Activated CD8-positive, alpha-beta memory T cell treated with anti-CD3 and anti-CD28 coated beads, Interleukin-2, amount 10 ng/mL, durations not matched to agents 7 days and 5 days (primary cell): ENCODE measurements at regions not wholly inside any gene's neighbourhood (a gene's known extent, or its start where the extent isn't known, plus 50 kb on each side); places are given as distances from the start of the nearest gene placed in this dataset.

Experiments used
- ATAC-seq: fragments of 150-1000 bp; cut with Tn5 transposase; one replicate; pipeline ENCODE4 v1.10.0; 2021; ENCODE audit warnings: moderate library complexity
- CTCF ChIA-PET: fragments of 350-600 bp; sonication (Branson Sonifier 250); formaldehyde crosslinking; loops from one replicate; lab custom pipeline; 2021; ENCODE audit warnings: antibody characterized with exemption; lab: Charles Lee
- DNase-seq: peaks from one replicate; pipeline ENCODE4 v3.0.0-alpha.2; 2020
- H3K27ac Mint-ChIP-seq: one replicate; pipeline ENCODE4 v1.8.0; 2021; ENCODE audit warnings: mild to moderate bottlenecking, mixed read lengths
- H3K27me3 Mint-ChIP-seq: one replicate; pipeline ENCODE4 v1.8.0; 2021; ENCODE audit warnings: mixed read lengths
- H3K36me3 Mint-ChIP-seq: one replicate; pipeline ENCODE4 v1.8.0; 2021; ENCODE audit warnings: mild to moderate bottlenecking, mixed read lengths
- H3K4me1 Mint-ChIP-seq: one replicate; pipeline ENCODE4 v1.8.0; 2021; ENCODE audit warnings: mixed read lengths
- H3K4me3 Mint-ChIP-seq: one replicate; pipeline ENCODE4 v1.8.0; 2021; ENCODE audit warnings: mild to moderate bottlenecking, moderate library complexity, mixed read lengths
- H3K9me3 Mint-ChIP-seq: one replicate; pipeline ENCODE4 v1.8.0; 2022; ENCODE audit warnings: low read depth, mixed read lengths

DNA sequence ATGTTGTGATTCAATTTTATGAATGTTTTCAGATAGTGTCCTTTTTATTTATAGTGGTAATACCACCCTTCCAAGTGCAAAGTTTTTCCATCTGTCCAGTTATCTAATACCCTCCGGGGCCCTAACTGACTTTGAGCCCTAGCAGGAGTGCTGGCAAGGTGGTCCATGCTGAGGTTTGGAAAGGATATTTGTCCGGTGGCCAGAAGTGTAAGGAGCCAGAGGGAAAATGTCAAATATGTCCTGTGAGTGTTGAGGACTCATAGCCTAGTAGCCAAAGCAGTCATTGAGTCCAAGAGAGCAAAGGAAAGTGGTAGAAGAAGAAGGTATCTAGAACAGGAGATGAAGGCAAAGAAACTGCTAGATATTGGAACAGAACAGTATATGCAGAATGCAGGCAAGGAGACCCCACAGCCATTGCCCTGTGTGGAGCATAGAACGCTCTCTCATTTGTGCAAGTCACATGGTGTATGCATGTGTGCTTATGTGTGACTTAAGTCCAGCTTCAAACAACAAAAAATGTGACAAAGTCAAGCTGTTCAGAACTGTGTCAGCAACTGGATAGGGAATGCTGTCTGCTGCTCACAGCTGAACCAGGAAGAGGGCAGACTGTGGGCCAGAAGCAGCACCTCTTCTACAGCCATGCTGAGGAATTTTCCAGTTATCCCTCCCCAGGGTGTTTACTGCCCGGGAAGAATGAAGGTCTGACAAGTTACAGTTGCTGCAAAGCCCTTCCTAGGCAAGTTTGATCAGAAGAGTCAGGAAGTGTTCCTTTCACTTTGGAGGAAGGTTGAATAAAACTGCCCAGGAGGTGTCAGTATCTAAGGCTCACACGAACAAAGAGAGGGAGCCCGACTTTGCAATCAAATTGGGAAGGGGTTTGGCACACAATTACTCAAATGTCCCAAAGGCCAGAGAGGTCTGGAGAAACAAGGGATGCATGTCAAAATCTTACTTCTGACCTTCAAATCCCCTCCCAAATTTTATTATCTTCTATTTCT, 463.3 kb upstream of the DMAC1 start:
- Mint-ChIP-seq H3K36me3 (no peaks in the 10 kb centered on the region), H3K27ac (no peak overlapping the region), H3K4me3 (no peak overlapping the region), H3K4me1 (no peaks in the 10 kb centered on the region), H3K9me3 (no peaks in the 10 kb centered on the region), H3K27me3 (no peaks in the 10 kb centered on the region)
- CTCF ChIA-PET: no interaction called here
- ATAC-seq (no peak), DNase-seq (no peak)

DNA sequence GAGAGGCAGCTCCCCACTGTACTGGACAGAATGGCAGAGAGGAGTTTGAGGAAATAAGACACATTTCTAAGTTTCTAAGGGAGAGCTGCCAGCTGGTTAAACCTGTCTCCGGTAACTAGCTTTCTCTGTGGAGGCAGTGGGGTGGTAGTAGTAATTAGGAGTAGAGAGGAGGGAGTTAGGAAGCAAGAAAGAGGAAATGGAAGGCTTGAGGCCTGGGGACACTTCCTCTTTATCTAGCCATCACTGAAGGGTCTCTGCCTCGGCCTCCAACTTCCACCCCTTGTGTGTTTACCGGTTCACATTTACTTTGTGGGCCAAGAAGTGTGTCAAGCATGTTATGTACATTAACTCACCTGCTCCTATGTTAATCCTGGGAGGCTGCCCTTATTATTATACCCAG, 462.2 kb upstream of the DMAC1 start:
- no peaks in the 10 kb centered on the region for H3K36me3 Mint-ChIP-seq
- DNase-seq: no peak
- H3K27me3 Mint-ChIP-seq: no peaks in the 10 kb centered on the region
- H3K4me3 Mint-ChIP-seq: no peak overlapping the region
- H3K4me1 Mint-ChIP-seq: no peaks in the 10 kb centered on the region
- CTCF ChIA-PET: no interaction called here
- H3K9me3 Mint-ChIP-seq: no peaks in the 10 kb centered on the region
- no peak for ATAC-seq
- H3K27ac Mint-ChIP-seq: no peak overlapping the region

DNA sequence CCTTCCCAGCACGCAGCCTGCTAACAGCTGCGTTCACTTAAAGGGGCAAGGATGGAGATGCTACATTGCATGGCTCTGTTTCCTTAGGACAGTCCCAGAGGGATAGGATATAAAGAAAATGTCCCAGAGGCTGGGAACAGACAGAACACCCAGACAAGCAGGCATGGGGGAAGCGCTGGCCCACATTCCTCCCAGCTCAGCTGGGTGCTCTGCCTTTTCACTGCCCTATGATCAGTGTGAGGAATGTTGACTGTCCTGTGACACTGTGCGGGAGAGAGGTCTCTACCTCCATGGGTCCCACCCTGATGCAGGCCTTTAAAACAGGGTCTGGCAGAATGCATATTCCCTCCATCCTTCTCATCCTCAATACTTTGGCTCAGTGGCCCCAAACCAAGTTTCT, 459.4 kb upstream of the DMAC1 start:
- H3K9me3 Mint-ChIP-seq: no peaks in the 10 kb centered on the region
- H3K27ac Mint-ChIP-seq: no peak overlapping the region
- no peak overlapping the region for H3K4me3 Mint-ChIP-seq
- DNase-seq (no peak), ATAC-seq (no peak)
- CTCF ChIA-PET: no interaction called here
- H3K27me3 Mint-ChIP-seq: no peaks in the 10 kb centered on the region
- no peaks in the 10 kb centered on the region for H3K36me3 Mint-ChIP-seq
- H3K4me1 Mint-ChIP-seq: no peaks in the 10 kb centered on the region

DNA sequence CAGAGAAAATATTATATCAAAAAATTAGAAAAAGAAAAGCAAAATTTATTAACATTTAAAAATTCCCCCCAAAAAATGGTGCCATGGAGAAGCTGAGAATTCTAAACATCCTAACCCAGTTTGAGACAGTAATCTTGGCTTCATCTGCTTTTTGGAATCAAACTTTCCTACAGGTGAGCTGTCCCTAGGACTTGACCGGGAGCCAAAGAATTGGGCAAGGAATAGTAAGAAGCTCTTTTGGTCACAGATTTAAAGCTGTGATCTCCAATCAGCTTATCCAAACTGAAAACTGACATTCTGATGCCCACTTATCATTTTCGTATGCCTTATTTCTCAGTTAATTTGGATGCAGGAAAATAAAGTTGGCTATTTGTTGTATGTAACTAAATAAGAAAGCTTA, 457.3 kb upstream of the DMAC1 start:
- Mint-ChIP-seq H3K4me3 (no peak overlapping the region), H3K9me3 (no peaks in the 10 kb centered on the region), H3K27ac (no peak overlapping the region), H3K4me1 (no peaks in the 10 kb centered on the region), H3K27me3 (no peaks in the 10 kb centered on the region), H3K36me3 (no peaks in the 10 kb centered on the region)
- ATAC-seq: no peak
- CTCF ChIA-PET: no interaction called here
- DNase-seq: no peak

DNA sequence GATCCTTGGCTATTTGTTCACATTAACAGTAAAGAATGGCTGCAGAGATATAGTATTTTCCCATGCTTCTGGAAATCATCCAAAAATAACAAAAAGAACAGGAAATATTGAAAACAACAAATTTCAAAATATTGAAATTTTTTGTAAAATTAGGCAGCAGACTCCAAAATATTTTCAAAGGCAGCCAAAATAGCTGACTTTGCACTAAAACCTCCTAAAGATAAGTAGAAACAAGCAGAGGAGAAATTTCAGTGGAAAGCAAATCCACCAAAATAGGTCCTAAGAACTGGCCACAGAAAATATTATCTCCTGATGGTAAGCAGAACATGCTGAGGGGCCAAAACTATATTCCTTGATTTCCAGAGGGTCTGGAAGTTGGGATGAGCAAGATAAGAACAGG, 456.3 kb upstream of the DMAC1 start:
- ATAC-seq (no peak), DNase-seq (no peak)
- Mint-ChIP-seq H3K27ac (no peak overlapping the region), H3K27me3 (no peaks in the 10 kb centered on the region), H3K4me3 (no peak overlapping the region), H3K4me1 (no peaks in the 10 kb centered on the region), H3K9me3 (no peaks in the 10 kb centered on the region), H3K36me3 (no peaks in the 10 kb centered on the region)
- CTCF ChIA-PET: no interaction called here

DNA sequence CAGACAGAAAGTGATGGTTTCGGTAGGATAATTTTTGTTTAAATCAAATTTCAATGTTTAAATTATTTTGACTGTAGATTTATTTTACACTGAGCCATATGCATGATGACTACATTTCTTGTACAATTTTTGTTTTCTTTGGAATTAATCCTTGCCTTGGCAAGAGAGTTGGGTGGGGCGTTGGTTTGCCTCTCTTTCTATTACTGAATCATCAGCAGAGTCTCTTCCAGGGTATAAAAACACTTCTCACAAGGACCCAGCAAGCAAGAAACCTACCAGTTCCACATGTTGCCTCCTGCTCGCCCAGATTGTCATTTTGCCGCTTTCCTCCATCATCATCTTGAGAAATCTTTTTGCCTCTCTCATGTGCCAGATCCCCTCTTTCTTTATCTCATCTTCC, 455.0 kb upstream of the DMAC1 start:
- CTCF ChIA-PET: no interaction called here
- DNase-seq (no peak), ATAC-seq (no peak)
- H3K27ac Mint-ChIP-seq: no peak overlapping the region
- H3K27me3 Mint-ChIP-seq: no peaks in the 10 kb centered on the region
- no peaks in the 10 kb centered on the region for H3K9me3 Mint-ChIP-seq
- no peaks in the 10 kb centered on the region for H3K36me3 Mint-ChIP-seq
- no peak overlapping the region for H3K4me3 Mint-ChIP-seq
- H3K4me1 Mint-ChIP-seq: no peaks in the 10 kb centered on the region

DNA sequence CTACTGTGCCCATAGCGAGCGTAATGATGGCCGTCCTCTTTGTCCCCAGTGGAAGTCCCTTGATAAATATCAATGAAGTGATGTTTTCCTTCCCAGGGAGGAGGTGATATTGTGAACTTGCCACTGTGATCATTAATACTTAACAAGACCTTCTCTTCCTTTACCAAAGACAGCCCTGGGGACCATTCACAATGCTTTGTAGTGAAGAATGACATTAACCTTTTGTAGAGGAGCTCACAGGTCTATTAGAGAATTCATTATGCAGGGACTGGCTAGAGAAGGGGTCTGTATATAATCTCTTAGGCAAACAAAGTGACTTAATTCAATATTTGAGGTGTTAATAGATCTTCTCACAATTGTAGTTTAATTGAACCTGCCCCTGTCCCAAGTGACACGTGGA, 452.9 kb upstream of the DMAC1 start:
- Mint-ChIP-seq H3K4me3 (no peak overlapping the region), H3K27me3 (no peaks in the 10 kb centered on the region), H3K27ac (no peak overlapping the region), H3K4me1 (no peaks in the 10 kb centered on the region), H3K36me3 (no peaks in the 10 kb centered on the region), H3K9me3 (no peaks in the 10 kb centered on the region)
- no peak for DNase-seq
- no peak for ATAC-seq
- CTCF ChIA-PET: no interaction called here

DNA sequence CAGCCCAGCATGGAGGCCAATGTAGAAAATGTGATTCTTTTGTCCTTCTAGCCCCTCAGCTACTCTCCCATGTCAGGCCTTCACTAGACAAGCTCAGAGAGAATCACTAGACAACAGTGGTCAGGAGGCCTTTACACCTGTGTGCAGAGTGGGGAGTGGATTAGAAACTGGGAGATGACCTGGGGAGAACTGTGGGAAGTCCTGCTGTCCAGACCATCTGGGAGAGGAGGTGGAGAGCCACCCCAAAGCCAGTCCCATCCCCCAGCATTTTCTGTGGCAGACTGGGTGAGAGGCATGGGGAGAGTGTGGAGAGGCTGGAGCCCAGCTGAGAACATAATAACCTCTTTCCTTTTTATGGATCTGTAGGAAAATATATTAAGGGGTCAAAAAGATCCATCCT, 452.0 kb upstream of the DMAC1 start:
- no peak overlapping the region for H3K4me3 Mint-ChIP-seq
- no peaks in the 10 kb centered on the region for H3K36me3 Mint-ChIP-seq
- DNase-seq (no peak), ATAC-seq (no peak)
- H3K9me3 Mint-ChIP-seq: no peaks in the 10 kb centered on the region
- CTCF ChIA-PET: no interaction called here
- H3K27ac Mint-ChIP-seq: no peak overlapping the region
- no peaks in the 10 kb centered on the region for H3K4me1 Mint-ChIP-seq
- H3K27me3 Mint-ChIP-seq: no peaks in the 10 kb centered on the region

DNA sequence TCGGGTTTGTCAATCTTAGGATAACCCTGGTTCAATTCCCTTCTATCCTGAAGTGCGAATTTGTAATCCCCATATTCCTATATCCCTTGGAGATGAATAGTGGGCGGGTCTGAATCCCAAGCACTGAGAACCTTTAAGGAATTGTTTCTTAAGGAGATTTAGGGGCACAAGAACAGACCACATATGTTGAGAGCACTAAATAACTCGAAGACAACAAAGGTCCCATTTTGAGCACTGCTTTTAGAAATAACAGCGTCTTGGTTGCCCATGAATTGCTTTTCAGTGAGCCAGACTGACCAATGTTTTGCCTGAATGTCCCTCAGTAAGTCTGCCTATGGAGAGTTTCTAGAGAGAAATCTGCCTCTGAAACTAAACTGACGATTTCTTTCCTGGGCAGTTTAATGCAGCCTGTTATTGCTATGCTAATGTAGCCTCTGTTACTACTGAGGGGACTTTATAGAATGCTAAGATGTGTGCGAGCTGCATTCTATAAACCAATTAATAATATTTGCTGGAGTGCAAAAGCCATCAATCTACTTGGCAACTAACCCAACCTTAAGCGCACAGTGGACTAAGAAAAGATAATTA, 445.0 kb upstream of the DMAC1 start:
- DNase-seq (no peak), ATAC-seq (no peak)
- Mint-ChIP-seq H3K9me3 (no peaks in the 10 kb centered on the region), H3K27ac (no peak overlapping the region), H3K4me1 (no peaks in the 10 kb centered on the region), H3K27me3 (no peaks in the 10 kb centered on the region), H3K36me3 (no peaks in the 10 kb centered on the region), H3K4me3 (no peak overlapping the region)
- CTCF ChIA-PET: no interaction called here

DNA sequence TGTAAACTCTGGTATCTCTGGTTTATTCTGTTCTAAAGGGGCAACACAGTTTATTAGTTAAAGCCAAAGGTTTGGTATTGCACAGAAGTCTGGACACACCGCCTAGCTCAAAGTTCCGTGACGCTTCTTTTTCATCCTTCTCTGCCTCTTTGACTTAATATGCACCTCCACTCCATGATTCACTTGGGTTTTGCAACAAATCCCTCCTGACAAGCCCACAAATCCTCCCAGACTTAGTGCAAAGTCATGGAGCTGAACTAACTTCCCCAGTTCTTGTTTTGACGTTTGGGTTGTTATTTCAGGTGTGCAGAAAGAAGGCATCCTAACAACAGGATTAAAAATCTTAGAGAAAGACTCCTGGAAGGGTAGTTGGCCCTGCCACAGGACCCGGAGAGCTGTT, 441.6 kb upstream of the DMAC1 start:
- ATAC-seq: no peak
- DNase-seq: no peak
- no peak overlapping the region for H3K27ac Mint-ChIP-seq
- CTCF ChIA-PET: interaction anchor here (0.7 kb wide), 1 partner anchor 106 kb away, joined by 4 read pairs; no protein-coding TSS in a partner anchor
- no peak overlapping the region for H3K4me3 Mint-ChIP-seq
- H3K36me3 Mint-ChIP-seq: no peaks in the 10 kb centered on the region
- H3K9me3 Mint-ChIP-seq: no peaks in the 10 kb centered on the region
- no peaks in the 10 kb centered on the region for H3K4me1 Mint-ChIP-seq
- H3K27me3 Mint-ChIP-seq: no peaks in the 10 kb centered on the region

DNA sequence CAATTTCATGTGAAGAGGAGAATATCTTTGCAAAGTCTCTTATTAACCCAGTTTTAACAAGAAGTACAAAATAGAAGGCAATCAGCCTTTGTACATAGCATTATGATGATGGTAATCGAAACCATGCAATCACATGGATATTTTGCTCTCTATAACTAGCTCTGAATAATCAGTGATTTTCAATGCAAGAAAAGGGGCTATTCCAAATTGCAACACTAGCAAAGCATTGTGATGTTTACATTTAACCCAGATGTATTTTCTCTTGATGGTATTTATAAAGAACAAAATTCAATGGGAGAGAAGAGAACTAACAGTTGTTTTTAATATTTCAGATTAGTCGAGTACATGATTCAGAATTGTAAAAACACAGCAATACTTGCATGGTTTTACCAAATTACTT, 437.5 kb upstream of the DMAC1 start:
- Mint-ChIP-seq H3K9me3 (no peaks in the 10 kb centered on the region), H3K4me3 (no peak overlapping the region), H3K36me3 (no peaks in the 10 kb centered on the region), H3K27me3 (no peaks in the 10 kb centered on the region), H3K27ac (no peak overlapping the region), H3K4me1 (no peaks in the 10 kb centered on the region)
- DNase-seq (no peak), ATAC-seq (no peak)
- CTCF ChIA-PET: no interaction called here

DNA sequence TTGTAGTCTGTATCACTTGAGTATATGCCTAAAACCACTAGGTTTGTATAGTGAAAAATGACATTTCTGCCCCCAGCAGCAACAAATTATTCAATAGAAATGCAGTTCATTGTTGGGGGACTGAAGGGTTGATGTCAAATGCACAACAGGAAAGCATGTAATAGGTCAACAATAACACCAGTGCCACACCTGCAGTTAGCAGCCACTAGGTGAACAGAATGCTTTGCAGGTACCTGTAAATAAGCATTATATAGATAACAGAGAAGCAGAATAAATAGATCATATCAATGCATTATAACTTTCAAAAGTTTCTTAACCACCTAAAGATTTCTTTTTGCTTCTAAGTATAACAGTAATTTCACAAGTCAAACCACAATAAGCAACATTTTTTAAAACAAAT, 435.9 kb upstream of the DMAC1 start:
- Mint-ChIP-seq H3K4me1 (no peaks in the 10 kb centered on the region), H3K27ac (no peak overlapping the region), H3K27me3 (no peaks in the 10 kb centered on the region), H3K36me3 (no peaks in the 10 kb centered on the region), H3K9me3 (no peaks in the 10 kb centered on the region), H3K4me3 (no peak overlapping the region)
- no peak for ATAC-seq
- CTCF ChIA-PET: no interaction called here
- no peak for DNase-seq

DNA sequence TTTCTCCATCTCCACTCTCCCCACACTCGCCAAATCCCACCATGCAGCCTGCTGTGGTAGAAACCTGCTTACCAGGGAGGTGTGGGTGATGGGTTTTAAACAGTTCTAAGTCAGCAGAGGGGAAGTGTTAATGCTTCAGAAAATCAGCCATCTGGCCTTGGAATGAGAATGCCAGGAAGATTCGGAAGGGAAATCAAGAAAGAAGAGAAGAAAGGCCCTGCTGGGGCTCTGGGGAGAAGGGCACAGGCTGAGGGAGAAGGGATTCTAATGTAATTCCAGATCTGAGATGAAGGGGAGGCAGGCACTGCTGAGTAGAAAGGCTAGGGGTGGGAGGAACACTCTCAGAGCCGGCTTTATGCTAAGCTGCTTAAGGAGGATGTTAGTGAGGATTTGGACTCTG, 434.7 kb upstream of the DMAC1 start:
- no peak overlapping the region for H3K27ac Mint-ChIP-seq
- no peaks in the 10 kb centered on the region for H3K27me3 Mint-ChIP-seq
- no peaks in the 10 kb centered on the region for H3K4me1 Mint-ChIP-seq
- H3K9me3 Mint-ChIP-seq: no peaks in the 10 kb centered on the region
- ATAC-seq (no peak), DNase-seq (no peak)
- H3K4me3 Mint-ChIP-seq: no peak overlapping the region
- CTCF ChIA-PET: no interaction called here
- H3K36me3 Mint-ChIP-seq: no peaks in the 10 kb centered on the region

DNA sequence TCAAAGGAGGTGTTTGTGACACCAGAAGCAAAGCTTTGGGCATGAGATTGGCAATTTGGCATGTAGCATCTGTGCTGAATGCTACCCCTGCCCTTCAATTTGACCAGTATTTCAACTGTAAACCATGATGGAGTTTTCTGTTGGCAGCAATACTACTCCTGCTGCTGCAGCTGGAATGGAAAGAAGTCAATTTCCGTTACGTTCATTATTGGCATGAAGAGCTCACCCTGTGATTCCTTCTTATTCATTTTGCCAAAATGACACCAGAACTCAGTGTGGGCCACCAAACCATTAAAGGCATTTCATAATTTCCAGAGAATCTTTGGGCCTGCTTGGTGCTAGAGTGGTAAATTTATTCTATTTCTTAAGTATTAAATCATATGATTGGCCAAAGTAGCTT, 433.1 kb upstream of the DMAC1 start:
- H3K4me3 Mint-ChIP-seq: no peak overlapping the region
- CTCF ChIA-PET: no interaction called here

More for the DNA sequence above, 433.1 kb upstream of the DMAC1 start:
- ATAC-seq (no peak), DNase-seq (no peak)
- no peak overlapping the region for H3K27ac Mint-ChIP-seq
- H3K27me3 Mint-ChIP-seq: no peaks in the 10 kb centered on the region
- no peaks in the 10 kb centered on the region for H3K4me1 Mint-ChIP-seq
- H3K36me3 Mint-ChIP-seq: no peaks in the 10 kb centered on the region
- H3K9me3 Mint-ChIP-seq: peaks cover 3% of the 10 kb centered on the region
